ENCODE measurements at regions not wholly inside any gene's neighbourhood (a gene's known extent, or its start where the extent isn't known, plus 50 kb on each side); places are given as distances from the start of the nearest gene placed in this dataset.

DNA sequence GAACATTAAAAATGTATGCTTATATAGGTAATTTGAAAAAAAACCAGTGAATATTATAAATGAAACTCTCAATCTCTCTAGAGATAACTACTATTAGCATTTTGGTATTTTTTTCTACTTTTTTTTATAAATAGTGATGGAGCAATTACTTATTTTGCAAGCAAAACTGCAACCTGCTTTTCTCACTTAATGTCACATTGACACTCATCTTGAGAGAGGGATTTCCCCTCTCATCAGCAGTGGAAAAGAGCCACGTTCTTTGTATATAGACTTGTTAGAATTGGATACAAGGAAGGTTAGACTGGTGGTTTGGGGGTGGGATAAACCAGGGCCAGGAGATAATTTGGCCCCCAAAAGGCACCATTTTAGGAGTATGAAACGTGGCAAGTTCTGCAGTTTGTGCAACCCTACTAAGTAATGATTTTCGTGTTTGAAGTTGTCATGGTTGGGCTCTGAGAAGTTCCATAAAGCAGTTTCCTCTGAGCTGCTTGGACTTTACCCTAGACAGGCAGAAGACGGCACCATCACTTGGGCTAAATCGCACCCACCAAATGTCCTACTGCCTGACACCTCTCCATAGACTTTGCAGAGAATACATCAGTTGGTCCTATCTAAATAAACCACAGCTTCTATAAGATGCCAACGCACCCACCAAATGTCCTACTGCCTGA lies 194.0 kb downstream of the ACTR3 start:
- Histone ChIP-seq H3K4me1 (no peaks in the 10 kb centered on the region), H3K27ac (no peak overlapping the region), H3K9me3 (no peaks in the 10 kb centered on the region), H3K27me3 (no peaks in the 10 kb centered on the region), H3K36me3 (no peaks in the 10 kb centered on the region), H3K4me3 (no peak overlapping the region)
- TF ChIP-seq POLR2A (IDR thresholded peaks at IDR 0.05) = no peak
- TF ChIP-seq, protein P1, sequence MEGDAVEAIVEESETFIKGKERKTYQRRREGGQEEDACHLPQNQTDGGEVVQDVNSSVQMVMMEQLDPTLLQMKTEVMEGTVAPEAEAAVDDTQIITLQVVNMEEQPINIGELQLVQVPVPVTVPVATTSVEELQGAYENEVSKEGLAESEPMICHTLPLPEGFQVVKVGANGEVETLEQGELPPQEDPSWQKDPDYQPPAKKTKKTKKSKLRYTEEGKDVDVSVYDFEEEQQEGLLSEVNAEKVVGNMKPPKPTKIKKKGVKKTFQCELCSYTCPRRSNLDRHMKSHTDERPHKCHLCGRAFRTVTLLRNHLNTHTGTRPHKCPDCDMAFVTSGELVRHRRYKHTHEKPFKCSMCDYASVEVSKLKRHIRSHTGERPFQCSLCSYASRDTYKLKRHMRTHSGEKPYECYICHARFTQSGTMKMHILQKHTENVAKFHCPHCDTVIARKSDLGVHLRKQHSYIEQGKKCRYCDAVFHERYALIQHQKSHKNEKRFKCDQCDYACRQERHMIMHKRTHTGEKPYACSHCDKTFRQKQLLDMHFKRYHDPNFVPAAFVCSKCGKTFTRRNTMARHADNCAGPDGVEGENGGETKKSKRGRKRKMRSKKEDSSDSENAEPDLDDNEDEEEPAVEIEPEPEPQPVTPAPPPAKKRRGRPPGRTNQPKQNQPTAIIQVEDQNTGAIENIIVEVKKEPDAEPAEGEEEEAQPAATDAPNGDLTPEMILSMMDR (IDR thresholded peaks at IDR 0.05 in 4 of 5, conservative IDR thresholded peaks at IDR 0.05 in 1 of 5) = no peak
- DNase-seq (no peak), ATAC-seq (no peak)
- intact Hi-C loops (cut with DNase I; ENCODE audit: low total_unique reads) = no loop called here
- in situ Hi-C loops (cut with MboI; ENCODE audit: low sequenced_read_pairs in 4 of 4) = no loop called here

DNA sequence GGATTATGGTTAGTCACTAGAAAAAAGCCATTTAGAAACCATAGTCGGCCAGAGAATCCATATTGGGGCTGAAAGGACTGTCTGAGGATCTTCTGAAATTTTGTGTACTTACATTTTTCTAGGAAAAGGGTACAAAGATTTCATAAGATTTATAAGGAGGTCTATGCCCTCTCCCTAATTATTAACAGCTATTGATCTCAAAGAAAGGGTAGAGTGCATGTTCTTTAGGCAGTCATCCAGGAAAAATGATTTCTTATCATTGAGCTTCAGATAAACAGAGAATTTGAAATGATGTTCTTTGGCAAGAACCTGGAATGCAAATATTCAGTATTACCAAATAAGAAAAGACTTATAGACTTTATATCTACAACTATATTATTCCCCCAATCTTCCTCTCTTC lies 195.3 kb downstream of the ACTR3 start:
- TF ChIP-seq, protein P1 (IDR thresholded peaks at IDR 0.05 in 4 of 5, conservative IDR thresholded peaks at IDR 0.05 in 1 of 5) = no peak
- TF ChIP-seq POLR2A (IDR thresholded peaks at IDR 0.05) = no peak
- Histone ChIP-seq H3K27ac (no peak overlapping the region), H3K27me3 (no peaks in the 10 kb centered on the region), H3K36me3 (no peaks in the 10 kb centered on the region), H3K9me3 (no peaks in the 10 kb centered on the region), H3K4me1 (no peaks in the 10 kb centered on the region), H3K4me3 (no peak overlapping the region)
- in situ Hi-C loops (cut with MboI; ENCODE audit: low sequenced_read_pairs in 4 of 4) = no loop called here
- DNase-seq (no peak), ATAC-seq (no peak)
- intact Hi-C loops (cut with DNase I; ENCODE audit: low total_unique reads) = no loop called here

DNA sequence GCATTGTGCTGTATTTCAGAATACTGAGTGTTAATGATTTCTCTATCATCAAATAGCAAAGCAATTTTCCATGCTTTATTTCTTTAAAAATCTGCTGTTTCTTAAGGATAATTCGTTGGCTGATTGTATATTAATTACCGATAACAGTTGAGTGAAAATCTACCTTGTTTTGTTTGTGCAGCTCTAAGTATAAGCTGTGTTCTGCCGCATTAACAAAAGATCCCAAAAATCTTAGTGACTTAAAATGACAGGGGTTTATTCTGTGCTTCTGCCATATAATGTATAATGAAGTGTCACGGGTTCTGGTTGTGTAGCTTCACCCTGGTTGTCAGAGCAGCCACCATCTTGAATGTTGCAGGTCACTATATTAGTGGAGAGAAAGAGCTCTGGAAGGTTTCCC lies 196.1 kb downstream of the ACTR3 start:
- H3K4me1 ChIP-seq = no peaks in the 10 kb centered on the region
- in situ Hi-C loops (cut with MboI; ENCODE audit: low sequenced_read_pairs in 4 of 4) (no loop called here), intact Hi-C loops (cut with DNase I; ENCODE audit: low total_unique reads) (no loop called here)
- no peaks in the 10 kb centered on the region for H3K27me3 ChIP-seq
- DNase-seq (no peak), ATAC-seq (no peak)
- no peak overlapping the region for H3K27ac ChIP-seq
- no peaks in the 10 kb centered on the region for H3K36me3 ChIP-seq
- H3K9me3 ChIP-seq = no peaks in the 10 kb centered on the region
- TF ChIP-seq, protein P1 (IDR thresholded peaks at IDR 0.05 in 4 of 5, conservative IDR thresholded peaks at IDR 0.05 in 1 of 5) = no peak
- no peak for TF ChIP-seq POLR2A (IDR thresholded peaks at IDR 0.05)
- no peak overlapping the region for H3K4me3 ChIP-seq

DNA sequence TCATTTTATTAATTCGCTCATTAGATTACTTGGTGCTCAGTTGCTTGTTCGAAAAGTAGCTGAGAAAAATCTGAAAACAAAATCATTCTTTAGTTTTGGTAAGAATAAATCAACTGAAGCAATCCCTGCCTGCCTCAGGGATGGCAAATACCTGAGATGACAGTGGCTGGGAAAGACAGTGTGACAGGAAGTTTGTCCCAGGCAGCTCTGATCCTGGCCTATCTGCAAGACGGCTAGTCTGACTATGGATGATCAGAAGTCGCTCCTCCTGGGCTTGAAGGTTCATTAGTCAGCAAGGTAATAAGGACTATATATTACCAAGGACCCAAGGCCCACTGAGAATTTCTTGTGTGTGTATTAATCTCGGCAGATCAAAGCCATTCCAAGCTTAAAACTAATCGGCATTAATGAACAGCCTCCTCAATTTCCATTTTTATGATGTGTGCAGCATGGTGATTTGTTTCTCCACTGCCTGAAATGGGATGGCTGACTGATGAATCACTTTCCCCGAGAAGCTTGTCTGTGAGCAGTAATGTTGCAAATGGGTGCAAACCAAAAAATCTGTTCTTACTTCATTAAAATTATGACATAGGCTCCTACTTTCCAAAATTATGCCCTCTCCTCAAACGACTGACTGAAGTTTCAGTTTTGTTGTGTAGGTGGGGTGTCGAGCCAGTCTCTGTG lies 199.9 kb downstream of the ACTR3 start:
- DNase-seq = no peak
- in situ Hi-C loops (cut with MboI; ENCODE audit: low sequenced_read_pairs in 4 of 4) = no loop called here
- no peak overlapping the region for H3K27ac ChIP-seq
- TF ChIP-seq POLR2A (IDR thresholded peaks at IDR 0.05) = no peak
- TF ChIP-seq, protein P1 (IDR thresholded peaks at IDR 0.05 in 4 of 5, conservative IDR thresholded peaks at IDR 0.05 in 1 of 5) = no peak
- ATAC-seq = no peak
- no peaks in the 10 kb centered on the region for H3K27me3 ChIP-seq
- intact Hi-C loops (cut with DNase I; ENCODE audit: low total_unique reads) = no loop called here
- H3K4me1 ChIP-seq = no peaks in the 10 kb centered on the region
- no peaks in the 10 kb centered on the region for H3K9me3 ChIP-seq
- H3K36me3 ChIP-seq = no peaks in the 10 kb centered on the region
- H3K4me3 ChIP-seq = no peak overlapping the region

Data from gastrocnemius medialis (tissue), 4 donors.